ENCODE measurements at regions not wholly inside any gene's neighbourhood (a gene's known extent, or its start where the extent isn't known, plus 50 kb on each side); places are given as distances from the start of the nearest gene placed in this dataset.

GRCh38 chr2:16281451-16282335, 341.3 kb downstream of the MYCN start:
- DNase-seq (ENCODE audit: low read depth) = peak; percentile 41

GRCh38 chr2:16280081-16280480, 339.7 kb downstream of the MYCN start:
- DNase-seq (ENCODE audit: low read depth) = no peak

GRCh38 chr2:16279641-16280040, 339.3 kb downstream of the MYCN start:
- no peak for DNase-seq (ENCODE audit: low read depth)

GRCh38 chr2:16279201-16279570, 338.8 kb downstream of the MYCN start:
- DNase-seq (ENCODE audit: low read depth) = no peak

- no peak for DNase-seq (ENCODE audit: low read depth)
Measured at GRCh38 chr2:16278421-16279200, 338.3 kb downstream of the MYCN start.

GRCh38 chr2:16277117-16277516, 336.8 kb downstream of the MYCN start:
- peak; percentile 28 for DNase-seq (ENCODE audit: low read depth)

- no peak for DNase-seq (ENCODE audit: low read depth)
Measured at GRCh38 chr2:16275661-16276060, 335.3 kb downstream of the MYCN start.

GRCh38 chr2:16275131-16275530, 334.8 kb downstream of the MYCN start:
- DNase-seq (ENCODE audit: low read depth) = no peak

GRCh38 chr2:16273111-16273510, 332.8 kb downstream of the MYCN start:
- DNase-seq (ENCODE audit: low read depth) = no peak

GRCh38 chr2:16272038-16272788, 331.9 kb downstream of the MYCN start:
- DNase-seq (ENCODE audit: low read depth) = no peak

GRCh38 chr2:16271231-16271896, 331.0 kb downstream of the MYCN start:
- DNase-seq (ENCODE audit: low read depth) = no peak

GRCh38 chr2:16270441-16270840, 330.1 kb downstream of the MYCN start:
- DNase-seq (ENCODE audit: low read depth) = no peak

- DNase-seq (ENCODE audit: low read depth) = no peak
Measured at GRCh38 chr2:16268301-16269000, 328.1 kb downstream of the MYCN start.

- no peak for DNase-seq (ENCODE audit: low read depth)
Measured at GRCh38 chr2:16266571-16266970, 326.2 kb downstream of the MYCN start.

GRCh38 chr2:16264931-16265540, 324.7 kb downstream of the MYCN start:
- no peak for DNase-seq (ENCODE audit: low read depth)

GRCh38 chr2:16264491-16264890, 324.1 kb downstream of the MYCN start:
- no peak for DNase-seq (ENCODE audit: low read depth)

GRCh38 chr2:16263241-16263890, 323.0 kb downstream of the MYCN start:
- no peak for DNase-seq (ENCODE audit: low read depth)

GRCh38 chr2:16262526-16263178, 322.3 kb downstream of the MYCN start:
- no peak for DNase-seq (ENCODE audit: low read depth)

- DNase-seq (ENCODE audit: low read depth) = no peak
Measured at GRCh38 chr2:16261791-16262190, 321.4 kb downstream of the MYCN start.
